Upper lobe of right lung (tissue), 1 donor: ENCODE measurements at regions not wholly inside any gene's neighbourhood (a gene's known extent, or its start where the extent isn't known, plus 50 kb on each side); places are given as distances from the start of the nearest gene placed in this dataset.
"Not testable (repeated sequence)": the region's sequence is repeated elsewhere in the genome, so short reads cannot be mapped to it uniquely, and the experiment has no call there.

Experiments
- ATAC-seq: fragments of 200-7000 bp; cut with Tn5 transposase; one replicate; pipeline ENCODE4 v1.9.1; 2020; ENCODE audit warnings: mild to moderate bottlenecking, moderate library complexity
- DNase-seq: peaks from one replicate; pipeline ENCODE4 v3.0.0-alpha.2; 2020
- H3K27ac ChIP-seq: fragments of 200-600 bp; one replicate; pipeline ENCODE4 v1.8.0; 2022
- H3K27me3 ChIP-seq: fragments of 200-600 bp; one replicate; pipeline ENCODE4 v1.8.0; 2022; ENCODE audit warnings: mild to moderate bottlenecking
- H3K36me3 ChIP-seq: fragments of 200-600 bp; one replicate; pipeline ENCODE4 v1.8.0; 2022
- H3K4me1 ChIP-seq: fragments of 200-600 bp; one replicate; pipeline ENCODE4 v1.8.0; 2022
- H3K4me3 ChIP-seq: fragments of 200-600 bp; one replicate; pipeline ENCODE4 v1.8.0; 2022; ENCODE audit warnings: mild to moderate bottlenecking
- H3K9me3 ChIP-seq: fragments of 200-600 bp; one replicate; pipeline ENCODE4 v1.8.0; 2022
- CTCF ChIP-seq: fragments of 200-600 bp; IDR thresholded peaks from one replicate; pipeline ENCODE4 v1.8.0; 2022; ENCODE audit warnings: antibody characterized with exemption
- intact Hi-C: fragments of 100-400 bp; cut with DNase I; formaldehyde crosslinking; loops from one replicate; pipeline ENCODE4 v1.11.0; 2022
- donor health status: DM: no; HTN: yes; CAD: no; lungs with severe emphysema.

GRCh38 chr16:60107871-60108270 is 1373.8 kb upstream of the GOT2 start:
- ATAC-seq = no peak

GRCh38 chr16:60107437-60107836 is 1373.3 kb upstream of the GOT2 start:
- Histone ChIP-seq H3K36me3 (no peaks in the 10 kb centered on the region), H3K9me3 (no peaks in the 10 kb centered on the region), H3K4me3 (no peak overlapping the region), H3K27ac (no peak overlapping the region), H3K27me3 (no peaks in the 10 kb centered on the region), H3K4me1 (no peaks in the 10 kb centered on the region)
- ATAC-seq = no peak
- no peak for DNase-seq
- no peak for TF ChIP-seq CTCF
- intact Hi-C loops = no loop called here

More at GRCh38 chr16:60107871-60108270, 1373.8 kb upstream of the GOT2 start:
- Histone ChIP-seq H3K27ac (no peak overlapping the region), H3K4me3 (no peak overlapping the region), H3K4me1 (no peaks in the 10 kb centered on the region), H3K9me3 (no peaks in the 10 kb centered on the region), H3K27me3 (no peaks in the 10 kb centered on the region), H3K36me3 (no peaks in the 10 kb centered on the region)
- DNase-seq = no peak
- TF ChIP-seq CTCF = no peak
- intact Hi-C loops = no loop called here

GRCh38 chr16:60100371-60100770 is 1366.3 kb upstream of the GOT2 start:
- Histone ChIP-seq H3K27me3 (no peaks in the 10 kb centered on the region), H3K36me3 (no peaks in the 10 kb centered on the region), H3K4me1 (no peaks in the 10 kb centered on the region), H3K9me3 (peaks cover 5% of the 10 kb centered on the region), H3K4me3 (no peak overlapping the region), H3K27ac (no peak overlapping the region)
- no peak for ATAC-seq
- intact Hi-C loops = no loop called here
- TF ChIP-seq CTCF = no peak
- no peak for DNase-seq

GRCh38 chr16:60091529-60091928 is 1357.4 kb upstream of the GOT2 start:
- ATAC-seq = no peak
- Histone ChIP-seq H3K9me3 (no peaks in the 10 kb centered on the region), H3K4me3 (no peak overlapping the region), H3K4me1 (no peaks in the 10 kb centered on the region), H3K27ac (no peak overlapping the region), H3K36me3 (no peaks in the 10 kb centered on the region), H3K27me3 (no peaks in the 10 kb centered on the region)
- DNase-seq = no peak
- intact Hi-C loops = no loop called here
- no peak for TF ChIP-seq CTCF

GRCh38 chr16:60091071-60091470 is 1357.0 kb upstream of the GOT2 start:
- Histone ChIP-seq H3K27me3 (no peaks in the 10 kb centered on the region), H3K4me3 (no peak overlapping the region), H3K9me3 (no peaks in the 10 kb centered on the region), H3K27ac (no peak overlapping the region), H3K4me1 (no peaks in the 10 kb centered on the region), H3K36me3 (no peaks in the 10 kb centered on the region)
- ATAC-seq = no peak
- no peak for TF ChIP-seq CTCF
- DNase-seq = no peak
- intact Hi-C loops = no loop called here

GRCh38 chr16:60087530-60087929 is 1353.4 kb upstream of the GOT2 start:
- DNase-seq = no peak
- ATAC-seq = no peak
- Histone ChIP-seq H3K27ac (no peak overlapping the region), H3K4me1 (no peaks in the 10 kb centered on the region), H3K9me3 (no peaks in the 10 kb centered on the region), H3K4me3 (no peak overlapping the region), H3K36me3 (no peaks in the 10 kb centered on the region), H3K27me3 (no peaks in the 10 kb centered on the region)
- intact Hi-C loops = no loop called here
- no peak for TF ChIP-seq CTCF

GRCh38 chr16:60078819-60079218 is 1344.7 kb upstream of the GOT2 start:
- H3K9me3 ChIP-seq, H3K27ac ChIP-seq, DNase-seq, H3K4me1 ChIP-seq, H3K27me3 ChIP-seq, H3K36me3 ChIP-seq, intact Hi-C loops, ATAC-seq, H3K4me3 ChIP-seq: not testable (repeated sequence)
